T-helper 1 cell treated with Interleukin-12 subunit alpha and Interleukin-12 subunit beta and Interleukin-4 antibody, amounts not matched to agents 30 ng/mL and 1 ng/mL, for 36 hours (primary cell): ENCODE measurements at regions not wholly inside any gene's neighbourhood (a gene's known extent, or its start where the extent isn't known, plus 50 kb on each side); places are given as distances from the start of the nearest gene placed in this dataset.

ENCODE experiments used
- intact Hi-C: fragments of 100-400 bp; cut with micrococcal nuclease; formaldehyde crosslinking; loops from one replicate; pipeline ENCODE4 v1.15.1; 2024

DNA sequence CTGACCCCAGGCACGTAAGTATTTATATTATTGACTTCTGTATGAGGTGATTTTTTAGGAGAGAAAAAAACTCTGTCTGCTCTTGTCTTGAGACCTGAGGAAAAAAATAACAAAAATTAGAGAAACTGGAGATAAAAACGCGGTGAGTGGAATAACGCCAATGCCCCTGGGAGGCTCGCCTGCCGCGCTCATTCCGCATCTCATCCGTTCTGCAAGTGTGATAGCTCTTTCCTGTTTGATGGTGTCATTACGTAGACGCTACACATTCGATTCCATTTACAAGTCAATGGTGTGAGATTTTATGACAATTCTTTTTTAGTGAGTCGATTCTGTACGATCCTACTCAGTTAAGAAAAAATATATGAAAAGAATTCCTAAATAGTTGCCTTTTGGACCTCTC lies 194.3 kb upstream of the SMIM21 start:
- intact Hi-C loops: no loop called here

DNA sequence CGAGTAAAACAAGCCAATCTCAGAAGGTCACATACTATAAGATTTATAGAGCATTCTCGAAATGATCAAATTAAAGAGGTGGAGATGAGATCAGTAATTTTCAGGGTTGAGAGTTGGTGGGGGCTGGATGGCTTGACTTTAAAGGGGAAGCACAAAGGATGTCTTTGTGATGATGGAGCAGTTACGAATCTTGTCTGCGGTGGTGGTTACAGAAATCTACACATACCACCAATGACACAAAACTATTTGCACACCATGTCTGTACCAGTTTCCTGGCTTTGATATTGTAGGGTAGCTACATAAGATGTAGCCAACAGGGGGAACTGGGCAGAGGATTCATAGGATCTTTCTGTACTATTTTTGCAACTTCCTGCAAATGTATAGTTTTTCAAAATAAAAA lies 190.6 kb upstream of the SMIM21 start:
- intact Hi-C loops: no loop called here

GRCh38 chr18:75612456-75612855 lies 185.0 kb upstream of the SMIM21 start:
- intact Hi-C loops: no loop called here

DNA sequence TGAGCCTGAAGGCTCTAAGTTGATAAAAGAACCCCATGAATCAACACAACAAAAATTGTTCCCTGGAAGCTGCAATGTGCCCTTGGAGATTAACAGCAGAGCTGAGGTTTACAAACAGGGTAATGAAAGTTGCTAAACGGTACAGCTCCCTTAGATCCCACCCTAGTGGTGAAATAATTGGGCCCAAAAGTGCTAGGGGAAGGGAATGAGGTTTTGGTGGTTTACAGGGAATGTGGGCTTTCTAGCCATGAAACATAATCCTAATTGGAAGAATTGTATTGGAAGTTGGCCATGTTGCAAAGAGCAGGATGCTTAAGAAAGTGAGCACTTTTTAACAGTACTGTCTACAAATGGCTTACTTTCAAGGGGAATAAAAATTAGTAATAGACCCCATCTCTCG lies 180.2 kb upstream of the SMIM21 start:
- intact Hi-C loops: no loop called here

- intact Hi-C loops: loop anchor here (10.0 kb wide), 1 partner anchor 58 kb away; no protein-coding TSS in a partner anchor
Observed at GRCh38 chr18:75592527-75592926, 165.0 kb upstream of the SMIM21 start.

DNA sequence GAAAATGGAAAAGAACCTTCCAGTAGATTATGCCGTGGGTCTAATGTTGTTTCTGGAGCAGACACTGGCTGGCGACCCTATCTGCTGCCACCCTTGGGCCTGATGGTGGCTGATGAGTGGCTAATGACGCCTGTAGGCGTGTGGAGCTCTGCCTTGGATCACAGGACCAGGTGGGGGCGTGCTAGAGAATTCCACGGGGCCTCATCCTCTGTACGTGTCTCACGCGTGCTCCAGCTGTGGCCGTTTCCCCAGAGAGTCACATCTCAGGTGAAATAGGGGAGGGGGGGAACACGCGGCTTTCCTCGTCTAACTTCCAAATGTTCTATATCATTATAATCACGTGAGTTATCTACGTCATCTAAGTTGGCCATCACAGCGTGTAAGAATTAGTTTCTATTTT lies 160.9 kb upstream of the SMIM21 start:
- intact Hi-C loops: no loop called here

DNA sequence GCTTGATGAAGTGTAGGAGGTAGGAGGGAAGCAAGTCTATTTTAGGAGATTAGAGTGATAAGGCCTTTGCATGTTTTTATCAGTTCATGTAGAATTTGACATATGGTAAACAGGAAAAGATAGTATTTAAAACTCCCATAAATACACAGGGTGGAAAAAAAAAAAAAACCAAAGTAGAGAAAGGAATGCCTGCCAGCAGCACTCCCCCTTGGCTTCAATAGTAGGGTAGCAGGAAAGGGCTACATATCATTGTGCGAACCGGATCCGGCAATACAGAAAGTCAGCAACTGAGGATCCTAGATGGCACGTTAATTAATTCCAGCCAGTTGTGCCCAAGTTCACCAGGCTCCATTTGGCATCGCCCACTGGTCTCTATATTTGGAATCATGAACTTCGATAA lies 159.6 kb upstream of the SMIM21 start:
- intact Hi-C loops: no loop called here

DNA sequence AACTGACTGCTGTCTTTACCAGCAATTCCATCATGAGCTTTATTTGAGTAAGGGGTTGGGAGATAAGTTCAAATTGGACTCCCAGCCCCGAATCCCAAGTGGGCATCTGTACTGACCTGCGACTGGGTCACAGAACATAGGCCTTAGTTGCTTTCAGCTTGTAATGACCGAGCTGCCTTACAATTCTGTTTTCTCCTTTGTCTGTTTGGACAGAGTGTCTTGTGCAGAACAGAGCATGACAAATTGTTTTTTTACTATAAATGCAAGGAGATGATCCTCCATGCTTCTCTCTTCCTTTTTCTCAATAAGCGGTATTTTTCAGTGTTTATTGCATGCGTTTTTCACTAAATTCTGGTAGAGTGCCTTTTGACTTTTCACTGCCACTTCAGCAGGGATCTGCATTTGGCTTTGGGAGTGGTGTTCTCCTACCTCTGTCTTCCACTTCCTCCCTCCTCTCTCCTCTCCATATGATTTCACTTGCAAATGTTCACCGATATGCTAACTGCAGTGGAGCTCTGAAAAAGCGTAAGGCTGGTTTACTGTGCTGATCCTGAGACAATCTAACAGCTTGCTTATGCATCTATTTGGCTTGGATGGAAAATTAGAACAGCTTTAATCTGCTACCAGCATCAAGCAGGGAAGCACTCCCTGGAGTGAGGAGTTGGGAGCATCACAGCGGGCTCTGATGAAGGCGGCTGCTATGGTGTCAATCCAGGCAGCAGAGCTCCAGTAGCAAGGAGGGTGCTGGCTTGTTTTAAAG lies 158.8 kb upstream of the SMIM21 start:
- intact Hi-C loops: no loop called here

DNA sequence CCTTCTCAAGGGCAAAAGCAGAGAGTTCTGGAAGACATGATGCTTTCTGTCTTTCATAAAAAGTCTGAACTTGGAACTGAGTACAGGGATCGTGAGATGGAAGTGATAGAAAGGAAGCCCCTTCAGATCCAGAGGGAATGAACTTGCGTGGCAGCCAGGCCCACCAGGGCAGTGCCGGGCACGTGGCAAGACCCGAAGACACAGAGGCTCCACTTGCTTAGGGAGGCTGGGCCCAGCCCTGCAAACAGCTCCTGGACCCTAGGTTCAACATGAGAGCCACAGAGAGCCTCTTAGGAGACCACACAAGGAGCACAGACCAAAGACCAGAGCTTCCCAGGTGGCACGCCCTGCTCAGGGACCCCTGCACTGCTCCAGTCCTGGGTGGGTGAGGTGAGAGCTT lies 155.4 kb upstream of the SMIM21 start:
- intact Hi-C loops: no loop called here

GRCh38 chr18:75582406-75582821 lies 154.9 kb upstream of the SMIM21 start:
- intact Hi-C loops: no loop called here

GRCh38 chr18:75581336-75582131 lies 154.0 kb upstream of the SMIM21 start:
- intact Hi-C loops: no loop called here

GRCh38 chr18:75574187-75574586 lies 146.7 kb upstream of the SMIM21 start:
- intact Hi-C loops: no loop called here

DNA sequence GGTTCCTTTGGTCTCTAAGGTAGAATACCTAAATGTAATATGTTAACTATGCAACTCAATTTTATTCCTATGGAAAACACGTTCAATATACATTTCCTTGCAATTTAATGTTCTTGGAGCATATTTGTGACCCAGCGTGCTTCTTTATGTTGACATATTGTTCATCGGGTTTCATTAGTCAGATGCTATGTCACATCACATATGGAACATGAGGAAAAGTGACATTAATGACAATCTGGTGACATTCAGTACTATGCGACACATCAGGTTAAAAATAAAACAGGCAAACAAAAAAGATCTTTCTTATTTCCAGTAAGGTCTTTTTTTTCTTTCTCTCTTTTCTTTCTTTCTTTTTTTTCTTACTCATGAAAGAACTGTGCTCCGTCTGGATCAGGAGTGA lies 135.6 kb upstream of the SMIM21 start:
- intact Hi-C loops: no loop called here

- intact Hi-C loops: no loop called here
Observed at GRCh38 chr18:75562216-75562615, 134.7 kb upstream of the SMIM21 start.

DNA sequence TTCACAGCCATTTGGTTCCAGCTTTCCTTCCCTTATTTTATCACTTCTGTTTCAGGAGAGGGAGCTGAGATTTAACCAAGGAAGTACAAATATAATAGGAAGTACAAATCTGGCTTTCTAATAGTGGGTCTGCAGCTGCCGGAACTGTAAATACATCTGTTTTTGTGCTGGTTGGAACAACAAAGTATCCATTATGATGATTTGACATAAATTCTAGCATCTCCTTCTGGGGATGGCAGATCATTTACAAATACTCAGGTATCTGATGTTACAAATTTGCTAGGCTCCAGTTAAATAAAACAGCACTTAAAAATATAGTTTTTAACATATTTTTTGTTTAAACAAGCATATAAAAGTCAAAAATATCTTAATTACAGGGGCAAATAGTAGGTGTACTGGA lies 131.3 kb upstream of the SMIM21 start:
- intact Hi-C loops: no loop called here

DNA sequence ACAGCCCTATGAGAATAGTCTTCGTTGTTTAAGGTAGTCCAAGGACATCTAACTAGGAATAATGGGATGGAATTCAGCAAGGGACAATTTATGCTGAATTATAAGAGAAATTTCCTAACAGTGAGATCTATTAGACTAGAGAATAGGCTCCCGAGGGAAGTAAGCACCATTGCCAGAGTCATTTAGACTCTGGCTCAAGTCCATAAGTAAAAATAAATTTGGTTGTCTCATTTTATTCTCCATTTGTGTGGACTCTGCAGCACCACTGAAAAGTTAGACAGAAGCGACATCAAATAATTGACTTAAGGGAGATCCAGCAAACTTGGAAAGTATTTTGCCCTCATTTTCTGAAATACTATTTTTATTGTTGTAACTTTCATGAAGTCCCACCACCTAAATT lies 129.3 kb upstream of the SMIM21 start:
- intact Hi-C loops: no loop called here

DNA sequence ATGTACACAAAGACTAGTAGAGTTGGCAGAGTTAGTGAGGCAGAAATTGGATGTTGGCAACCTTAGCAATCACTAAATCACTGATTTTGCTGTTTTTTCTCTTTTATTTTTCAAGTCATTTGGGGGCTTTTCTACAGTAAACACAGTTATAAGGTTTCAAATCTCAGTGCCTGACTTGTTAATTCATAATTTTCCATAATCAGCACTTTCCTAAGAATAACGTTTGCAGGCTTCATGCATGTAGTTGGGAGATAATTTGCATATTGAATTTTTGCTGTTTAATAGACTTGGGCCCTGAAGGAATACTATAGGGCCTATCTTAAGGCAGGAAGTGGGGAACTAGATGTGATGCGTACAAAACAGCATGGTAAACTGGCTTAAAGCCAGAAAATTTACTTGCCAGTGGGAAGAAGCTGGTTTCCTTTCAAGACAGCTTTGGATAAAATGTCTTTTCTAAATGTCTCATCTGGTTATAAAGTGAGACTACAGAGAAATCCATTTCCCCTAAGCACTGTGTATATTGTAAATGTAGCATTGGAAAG lies 127.2 kb upstream of the SMIM21 start:
- intact Hi-C loops: no loop called here

GRCh38 chr18:75554176-75554575 lies 126.7 kb upstream of the SMIM21 start:
- intact Hi-C loops: no loop called here

- intact Hi-C loops: no loop called here
Observed at GRCh38 chr18:75553021-75553420, 125.5 kb upstream of the SMIM21 start.

- intact Hi-C loops: no loop called here
Observed at GRCh38 chr18:75551071-75551470, 123.6 kb upstream of the SMIM21 start.

DNA sequence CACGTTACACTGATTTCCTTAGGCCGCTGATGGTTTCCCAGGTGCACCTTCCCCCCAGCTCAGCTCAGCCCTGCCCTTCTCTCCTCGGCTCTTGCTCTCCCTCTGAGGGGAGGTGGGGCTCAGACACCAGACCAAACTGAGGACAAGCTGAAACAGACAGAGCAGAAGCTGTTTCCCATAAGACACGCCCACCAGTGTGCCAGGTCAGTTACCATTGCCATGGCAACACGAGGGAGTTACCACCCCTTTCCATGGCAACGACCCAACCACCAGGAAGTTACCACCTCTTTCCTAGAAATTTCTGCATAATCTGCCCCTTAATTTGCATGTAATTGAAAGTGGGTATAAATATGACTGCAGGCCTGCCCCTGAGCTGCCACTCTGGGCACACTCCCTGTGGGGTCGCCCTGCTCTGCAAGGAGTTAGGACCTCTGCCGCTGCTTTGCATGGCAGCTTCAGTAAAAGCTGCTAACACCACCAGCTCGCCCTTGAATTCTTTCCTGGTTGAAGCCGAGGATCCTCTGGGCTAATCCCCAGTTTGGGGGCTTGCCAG lies 120.9 kb upstream of the SMIM21 start:
- intact Hi-C loops: no loop called here

DNA sequence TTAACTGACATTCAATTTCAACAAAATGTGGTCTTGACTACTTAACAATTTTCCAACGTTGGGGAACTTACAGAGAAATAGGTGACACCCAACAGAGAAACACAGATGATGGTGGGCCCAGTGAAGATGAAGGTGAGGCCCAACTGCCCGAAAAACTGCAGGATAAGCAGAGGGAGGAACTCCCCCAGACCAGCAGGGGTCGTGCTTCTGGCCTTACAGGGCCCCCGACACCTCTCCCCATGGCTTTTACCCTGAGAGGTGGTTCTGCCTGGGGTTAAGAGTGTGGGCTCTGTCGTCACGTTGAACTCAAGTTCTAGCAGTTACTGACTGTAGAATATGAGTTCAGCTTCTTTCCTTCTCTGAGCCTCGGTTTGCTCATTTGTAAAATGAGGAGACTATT lies 119.5 kb upstream of the SMIM21 start:
- intact Hi-C loops: no loop called here
